ENCODE measurements at regions not wholly inside any gene's neighbourhood (a gene's known extent, or its start where the extent isn't known, plus 50 kb on each side); places are given as distances from the start of the nearest gene placed in this dataset.

DNA sequence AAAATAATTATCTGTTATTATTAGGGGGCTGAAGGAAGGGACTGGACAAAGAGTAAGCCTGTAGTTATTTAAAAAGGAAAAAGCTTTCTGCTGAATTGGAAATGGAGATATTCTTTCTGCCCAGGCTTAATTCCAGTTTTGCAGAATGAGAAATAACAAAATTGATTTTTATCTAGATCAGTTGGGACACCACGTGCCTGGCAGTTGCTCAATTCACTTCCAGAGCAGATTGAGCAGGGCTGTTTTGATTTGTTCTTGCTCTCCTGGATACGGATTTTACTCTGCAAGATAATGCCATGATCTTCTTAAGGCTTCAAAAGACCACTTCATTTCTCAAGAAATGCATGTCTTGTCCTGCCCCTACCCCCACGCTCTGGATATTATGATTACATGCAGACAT is 524.3 kb downstream of the TCERG1L start:
- no peaks in the 10 kb centered on the region for H3K4me1 Mint-ChIP-seq (ENCODE audit: insufficient read depth, unreplicated experiment)
- ChIA-PET POLR2A (no interaction called here), CTCF (no interaction called here)
- no peak overlapping the region for H3K4me3 Mint-ChIP-seq (ENCODE audit: unreplicated experiment)
- H3K27ac Mint-ChIP-seq (ENCODE audit: low read depth, unreplicated experiment): no peak overlapping the region
- BruUV-seq (replicated peaks): no TSS peak
- intact Hi-C loops (cut with micrococcal nuclease): no loop called here
- peaks cover 8% of the 10 kb centered on the region for H3K9me3 Mint-ChIP-seq (ENCODE audit: unreplicated experiment)
- no peak for DNase-seq (ENCODE audit: unreplicated experiment)
- TF ChIP-seq, protein P1, sequence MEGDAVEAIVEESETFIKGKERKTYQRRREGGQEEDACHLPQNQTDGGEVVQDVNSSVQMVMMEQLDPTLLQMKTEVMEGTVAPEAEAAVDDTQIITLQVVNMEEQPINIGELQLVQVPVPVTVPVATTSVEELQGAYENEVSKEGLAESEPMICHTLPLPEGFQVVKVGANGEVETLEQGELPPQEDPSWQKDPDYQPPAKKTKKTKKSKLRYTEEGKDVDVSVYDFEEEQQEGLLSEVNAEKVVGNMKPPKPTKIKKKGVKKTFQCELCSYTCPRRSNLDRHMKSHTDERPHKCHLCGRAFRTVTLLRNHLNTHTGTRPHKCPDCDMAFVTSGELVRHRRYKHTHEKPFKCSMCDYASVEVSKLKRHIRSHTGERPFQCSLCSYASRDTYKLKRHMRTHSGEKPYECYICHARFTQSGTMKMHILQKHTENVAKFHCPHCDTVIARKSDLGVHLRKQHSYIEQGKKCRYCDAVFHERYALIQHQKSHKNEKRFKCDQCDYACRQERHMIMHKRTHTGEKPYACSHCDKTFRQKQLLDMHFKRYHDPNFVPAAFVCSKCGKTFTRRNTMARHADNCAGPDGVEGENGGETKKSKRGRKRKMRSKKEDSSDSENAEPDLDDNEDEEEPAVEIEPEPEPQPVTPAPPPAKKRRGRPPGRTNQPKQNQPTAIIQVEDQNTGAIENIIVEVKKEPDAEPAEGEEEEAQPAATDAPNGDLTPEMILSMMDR (IDR thresholded peaks at IDR 0.05; ENCODE audit: unreplicated experiment): no peak
- no peaks in the 10 kb centered on the region for H3K27me3 Mint-ChIP-seq (ENCODE audit: insufficient read depth, unreplicated experiment)
- H3K36me3 Mint-ChIP-seq (ENCODE audit: insufficient read depth, unreplicated experiment): no peaks in the 10 kb centered on the region

GRCh38 chr10:130787821-130788220 is 523.7 kb downstream of the TCERG1L start:
- intact Hi-C loops (cut with micrococcal nuclease): no loop called here
- Mint-ChIP-seq H3K27ac (ENCODE audit: low read depth, unreplicated experiment) (no peak overlapping the region), H3K4me1 (ENCODE audit: insufficient read depth, unreplicated experiment) (no peaks in the 10 kb centered on the region), H3K27me3 (ENCODE audit: insufficient read depth, unreplicated experiment) (no peaks in the 10 kb centered on the region), H3K4me3 (ENCODE audit: unreplicated experiment) (no peak overlapping the region), H3K9me3 (ENCODE audit: unreplicated experiment) (peaks cover 8% of the 10 kb centered on the region), H3K36me3 (ENCODE audit: insufficient read depth, unreplicated experiment) (no peaks in the 10 kb centered on the region)
- ChIA-PET POLR2A (no interaction called here), CTCF (no interaction called here)
- no TSS peak for BruUV-seq (replicated peaks)
- DNase-seq (ENCODE audit: unreplicated experiment): no peak
- TF ChIP-seq, protein P1 (IDR thresholded peaks at IDR 0.05; ENCODE audit: unreplicated experiment): no peak

DNA sequence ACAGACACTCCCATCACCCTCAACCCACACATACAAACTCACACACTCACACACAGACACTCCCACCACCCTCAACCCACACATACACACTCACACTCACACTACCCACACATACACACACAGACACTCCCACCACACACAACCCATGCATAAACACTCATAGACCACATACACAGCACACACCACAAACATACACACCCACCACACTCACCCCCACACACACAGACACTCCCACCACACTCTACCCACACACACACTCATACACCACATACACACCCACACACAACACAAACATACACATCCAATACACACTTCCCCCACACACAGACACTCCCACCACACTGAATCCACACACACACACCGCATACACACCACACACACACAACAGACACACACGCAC is 521.2 kb downstream of the TCERG1L start:
- Mint-ChIP-seq H3K36me3 (ENCODE audit: insufficient read depth, unreplicated experiment) (no peaks in the 10 kb centered on the region), H3K9me3 (ENCODE audit: unreplicated experiment) (peaks cover 15% of the 10 kb centered on the region), H3K4me1 (ENCODE audit: insufficient read depth, unreplicated experiment) (no peaks in the 10 kb centered on the region), H3K4me3 (ENCODE audit: unreplicated experiment) (no peak overlapping the region), H3K27me3 (ENCODE audit: insufficient read depth, unreplicated experiment) (no peaks in the 10 kb centered on the region), H3K27ac (ENCODE audit: low read depth, unreplicated experiment) (no peak overlapping the region)
- intact Hi-C loops (cut with micrococcal nuclease): no loop called here
- DNase-seq (ENCODE audit: unreplicated experiment): no peak
- BruUV-seq (replicated peaks): no TSS peak
- TF ChIP-seq, protein P1 (IDR thresholded peaks at IDR 0.05; ENCODE audit: unreplicated experiment): no peak
- POLR2A ChIA-PET: no interaction called here
- CTCF ChIA-PET: no interaction called here

GRCh38 chr10:130792096-130792845 is 519.2 kb downstream of the TCERG1L start:
- DNase-seq (ENCODE audit: unreplicated experiment): no peak
- H3K27me3 Mint-ChIP-seq (ENCODE audit: insufficient read depth, unreplicated experiment): no peaks in the 10 kb centered on the region
- BruUV-seq (replicated peaks): no TSS peak
- POLR2A ChIA-PET: no interaction called here
- TF ChIP-seq, protein P1 (IDR thresholded peaks at IDR 0.05; ENCODE audit: unreplicated experiment): no peak
- intact Hi-C loops (cut with micrococcal nuclease): no loop called here
- H3K9me3 Mint-ChIP-seq (ENCODE audit: unreplicated experiment): peaks cover 15% of the 10 kb centered on the region
- CTCF ChIA-PET: interaction anchor here (0.6 kb wide), 1 partner anchor 29 kb away, joined by 5 read pairs; no protein-coding TSS in a partner anchor
- H3K27ac Mint-ChIP-seq (ENCODE audit: low read depth, unreplicated experiment): no peak overlapping the region
- no peaks in the 10 kb centered on the region for H3K4me1 Mint-ChIP-seq (ENCODE audit: insufficient read depth, unreplicated experiment)
- no peak overlapping the region for H3K4me3 Mint-ChIP-seq (ENCODE audit: unreplicated experiment)
- no peaks in the 10 kb centered on the region for H3K36me3 Mint-ChIP-seq (ENCODE audit: insufficient read depth, unreplicated experiment)

Measured in MCF 10A (cell line).